Stimulated activated CD4-positive, alpha-beta T cell treated with anti-CD3 and anti-CD28 coated beads, Interleukin-15, amount 100 ng/mL, for 48 hours (primary cell): ENCODE measurements at regions not wholly inside any gene's neighbourhood (a gene's known extent, or its start where the extent isn't known, plus 50 kb on each side); places are given as distances from the start of the nearest gene placed in this dataset.
"Not testable (repeated sequence)": the region's sequence is repeated elsewhere in the genome, so short reads cannot be mapped to it uniquely, and the experiment has no call there.

ENCODE experiments used
- DNase-seq, 2 donors: peaks; one replicate each; pipeline ENCODE4 v3.0.0-alpha.2; 2020; ENCODE audit warnings: low read depth in 2 of 2

GRCh38 chr5:152608458-152608857, 203.4 kb upstream of the NMUR2 start:
- DNase-seq, result no peak

- DNase-seq, result no peak
These were observed 214.7 kb upstream of the NMUR2 start for GRCh38 chr5:152619756-152620155.

- no peak for DNase-seq
These were observed 217.5 kb upstream of the NMUR2 start for GRCh38 chr5:152622628-152623027.

GRCh38 chr5:152623951-152624350, 218.9 kb upstream of the NMUR2 start:
- no peak for DNase-seq

GRCh38 chr5:152625696-152626095, 220.6 kb upstream of the NMUR2 start:
- no peak for DNase-seq

GRCh38 chr5:152631221-152631620, 226.1 kb upstream of the NMUR2 start:
- DNase-seq, result no peak

GRCh38 chr5:152632360-152632759, 227.3 kb upstream of the NMUR2 start:
- DNase-seq, result no peak

- no peak for DNase-seq
These were observed 229.5 kb upstream of the NMUR2 start for GRCh38 chr5:152634586-152634985.

GRCh38 chr5:152638996-152639552, 234.0 kb upstream of the NMUR2 start:
- DNase-seq, result no peak

GRCh38 chr5:152641970-152642805, 237.1 kb upstream of the NMUR2 start:
- DNase-seq, result no peak

GRCh38 chr5:152642880-152643279, 237.8 kb upstream of the NMUR2 start:
- DNase-seq, result no peak

GRCh38 chr5:152644029-152644728, 239.1 kb upstream of the NMUR2 start:
- no peak for DNase-seq

GRCh38 chr5:152649609-152650008, 244.5 kb upstream of the NMUR2 start:
- DNase-seq, result no peak

- no peak for DNase-seq
These were observed 245.3 kb upstream of the NMUR2 start for GRCh38 chr5:152650413-152650812.

GRCh38 chr5:152659470-152659869, 254.4 kb upstream of the NMUR2 start:
- not testable (repeated sequence) for DNase-seq

- DNase-seq, result no peak
These were observed 268.5 kb upstream of the NMUR2 start for GRCh38 chr5:152673601-152674000.

- no peak for DNase-seq
These were observed 269.3 kb upstream of the NMUR2 start for GRCh38 chr5:152674403-152674802.

- no peak for DNase-seq
These were observed 271.1 kb upstream of the NMUR2 start for GRCh38 chr5:152676196-152676595.

GRCh38 chr5:152683205-152683604, 278.1 kb upstream of the NMUR2 start:
- no peak for DNase-seq

GRCh38 chr5:152686931-152687330, 281.9 kb upstream of the NMUR2 start:
- no peak for DNase-seq

GRCh38 chr5:152688561-152689249, 283.6 kb upstream of the NMUR2 start:
- DNase-seq, result no peak

- DNase-seq, result no peak
These were observed 284.2 kb upstream of the NMUR2 start for GRCh38 chr5:152689250-152689711.
